ENCODE measurements at regions not wholly inside any gene's neighbourhood (a gene's known extent, or its start where the extent isn't known, plus 50 kb on each side); places are given as distances from the start of the nearest gene placed in this dataset.
A peak's percentile ranks its signal among the peaks of the same experiment; 100 is the strongest.
"Not testable (repeated sequence)": the region's sequence is repeated elsewhere in the genome, so short reads cannot be mapped to it uniquely, and the experiment has no call there.

GRCh38 chr12:24356240-24356804, 406.9 kb upstream of the SOX5 start:
- DNase-seq, result no peak

GRCh38 chr12:24352363-24352762, 402.9 kb upstream of the SOX5 start:
- no peak for DNase-seq

GRCh38 chr12:24349051-24349799, 399.8 kb upstream of the SOX5 start:
- DNase-seq, result no peak

GRCh38 chr12:24348180-24348579, 398.7 kb upstream of the SOX5 start:
- not testable (repeated sequence) for DNase-seq

GRCh38 chr12:24328261-24328660, 378.8 kb upstream of the SOX5 start:
- DNase-seq, result peak; percentile 30

- DNase-seq, result no peak
These were observed 375.9 kb upstream of the SOX5 start for GRCh38 chr12:24325331-24325730.

GRCh38 chr12:24307716-24308335, 358.4 kb upstream of the SOX5 start:
- no peak for DNase-seq

GRCh38 chr12:24307153-24307552, 357.7 kb upstream of the SOX5 start:
- DNase-seq, result no peak

- DNase-seq, result no peak
These were observed 356.5 kb upstream of the SOX5 start for GRCh38 chr12:24306001-24306400.

- no peak for DNase-seq
These were observed 354.8 kb upstream of the SOX5 start for GRCh38 chr12:24304285-24304684.

GRCh38 chr12:24302708-24303107, 353.2 kb upstream of the SOX5 start:
- DNase-seq, result no peak

- no peak for DNase-seq
These were observed 348.0 kb upstream of the SOX5 start for GRCh38 chr12:24297516-24297915.

- no peak for DNase-seq
These were observed 344.1 kb upstream of the SOX5 start for GRCh38 chr12:24293549-24293948.

GRCh38 chr12:24287963-24288362, 338.5 kb upstream of the SOX5 start:
- no peak for DNase-seq

- DNase-seq, result no peak
These were observed 336.0 kb upstream of the SOX5 start for GRCh38 chr12:24285448-24285847.

GRCh38 chr12:24281341-24281740, 331.9 kb upstream of the SOX5 start:
- DNase-seq, result no peak

GRCh38 chr12:24280056-24280842, 330.8 kb upstream of the SOX5 start:
- DNase-seq, result no peak

GRCh38 chr12:24278832-24279231, 329.4 kb upstream of the SOX5 start:
- no peak for DNase-seq

GRCh38 chr12:24270965-24271364, 321.5 kb upstream of the SOX5 start:
- DNase-seq, result no peak

- DNase-seq, result no peak
These were observed 321.0 kb upstream of the SOX5 start for GRCh38 chr12:24270464-24270863.

- DNase-seq, result no peak
These were observed 319.3 kb upstream of the SOX5 start for GRCh38 chr12:24268663-24269186.

- no peak for DNase-seq
These were observed 317.5 kb upstream of the SOX5 start for GRCh38 chr12:24266982-24267381.

GRCh38 chr12:24256684-24257083, 307.2 kb upstream of the SOX5 start:
- no peak for DNase-seq
